Heart right ventricle (tissue), 16 donors: ENCODE measurements at regions not wholly inside any gene's neighbourhood (a gene's known extent, or its start where the extent isn't known, plus 50 kb on each side); places are given as distances from the start of the nearest gene placed in this dataset.

Experiments used
- ATAC-seq, 8 donors: fragments of 200-7000 bp; cut with Tn5 transposase; one replicate each; pipeline ENCODE4 v1.9.1; 2020; ENCODE audit warnings: mild to moderate bottlenecking in 8 of 8, moderate library complexity in 8 of 8, moderate number of reproducible peaks in 1 of 8
- DNase-seq, 2 donors: peaks; one replicate each; pipeline ENCODE4 v3.0.0-alpha.2; 2020
- H3K27ac ChIP-seq, 10 donors: fragments of 200-600 bp; sonication (generic) in 2 of 10; one replicate each; pipeline versions ENCODE4 v1.5.0 to v1.8.0; 2020 to 2022; ENCODE audit warnings: mild to moderate bottlenecking in 3 of 10
- H3K27me3 ChIP-seq, 7 donors: fragments of 200-600 bp; one replicate each; pipeline ENCODE4 v1.8.0; 2021 to 2022; ENCODE audit warnings: mild to moderate bottlenecking in 2 of 7
- H3K36me3 ChIP-seq, 9 donors: fragments of 200-600 bp; sonication (generic) in 1 of 9; one replicate each; pipeline versions ENCODE4 v1.5.0 to v1.8.0; 2020 to 2022; ENCODE audit warnings: mild to moderate bottlenecking in 2 of 9
- H3K4me1 ChIP-seq, 9 donors: fragments of 200-600 bp; sonication (generic) in 1 of 9; one replicate each; pipeline versions ENCODE4 v1.5.0 to v1.8.0; 2020 to 2022; ENCODE audit warnings: mild to moderate bottlenecking in 4 of 9
- H3K4me3 ChIP-seq, 10 donors: fragments of 200-600 bp; sonication (generic) in 2 of 10; one replicate each; pipeline versions ENCODE4 v1.5.0 to v1.8.0; 2020 to 2022; ENCODE audit warnings: mild to moderate bottlenecking in 7 of 10, moderate library complexity in 2 of 10
- H3K9me3 ChIP-seq, 11 donors: fragments of 200-600 bp in 10 of 11; sonication (generic) in 2 of 11; one replicate each; pipeline versions ENCODE4 v1.5.0 to v1.8.0; 2013 to 2022; ENCODE audit warnings: mild to moderate bottlenecking in 2 of 11, control low read depth in 1 of 11, moderate library complexity in 1 of 11
- WGBS, 2 donors: extraction: QIAGEN DNeasy Blood & Tissue Kit; methylation state at CpG; one replicate each; pipeline ENCODE4 v1.1.7; 2013; ENCODE audit warnings: inconsistent platforms in 1 of 2; 5-methylcytosine and 5-hydroxymethylcytosine counted together
- intact Hi-C, 10 donors: fragments of 100-400 bp; cut with DNase I; formaldehyde crosslinking; loops; one replicate each; pipeline versions ENCODE4 v1.11.1 to v1.14.2; 2022
- TF ChIP-seq, protein P1 (sequence below), 9 donors: fragments of 200-600 bp; sonication (generic) in 2 of 9; IDR thresholded peaks; one replicate each; pipeline versions ENCODE4 v1.5.0 to v1.8.0; 2021 to 2022; ENCODE audit warnings: antibody characterized with exemption in 9 of 9, mild to moderate bottlenecking in 5 of 9, moderate library complexity in 1 of 9
- donor health status: Arrhythmogenic right ventricular cardiomyopathy.
- donor health status: ischemic (EF 13 %, LVEDD 7.1; RV severe dilation, severe dysfunction).
- donor health status: healthy with polysubstance abuse.
- donor health status: DM: no; HTN: yes; CAD: no.
- donor health status: DM: no; HTN: no; CAD: no.
- donor health status: ischemic (EF 25% LVEDD 6.9; RV normal size, moderate dysfunction).
- donor health status: ischemic (EF 25% LVEDD 5.7; RV mildly dilated, moderate dysfunction).
- donor health status: healthy.
- donor health status: DM: yes; HTN: yes; CAD: no.
- donor health status: Ischemic cardiomyopathy.
- donor health status: ischemic (EF 35%, LVEDD 5.7; RV mildly dilated, moderate dysfunction).
- donor health status: nonischemic (EF 11% LVEDD 7.7; RV severe dilation, severe dysfunction).
- donor health status: DM: yes; HTN: yes; CAD: no.
- donor health status: PGD.
- donor health status: ischemic (EF 29% LVEDD 5.4; RV normal size, mild dysfunction).
- donor health status: nonischemic (EF 23%, LVEDD 6.1; RV moderate dilation, normal function).

DNA sequence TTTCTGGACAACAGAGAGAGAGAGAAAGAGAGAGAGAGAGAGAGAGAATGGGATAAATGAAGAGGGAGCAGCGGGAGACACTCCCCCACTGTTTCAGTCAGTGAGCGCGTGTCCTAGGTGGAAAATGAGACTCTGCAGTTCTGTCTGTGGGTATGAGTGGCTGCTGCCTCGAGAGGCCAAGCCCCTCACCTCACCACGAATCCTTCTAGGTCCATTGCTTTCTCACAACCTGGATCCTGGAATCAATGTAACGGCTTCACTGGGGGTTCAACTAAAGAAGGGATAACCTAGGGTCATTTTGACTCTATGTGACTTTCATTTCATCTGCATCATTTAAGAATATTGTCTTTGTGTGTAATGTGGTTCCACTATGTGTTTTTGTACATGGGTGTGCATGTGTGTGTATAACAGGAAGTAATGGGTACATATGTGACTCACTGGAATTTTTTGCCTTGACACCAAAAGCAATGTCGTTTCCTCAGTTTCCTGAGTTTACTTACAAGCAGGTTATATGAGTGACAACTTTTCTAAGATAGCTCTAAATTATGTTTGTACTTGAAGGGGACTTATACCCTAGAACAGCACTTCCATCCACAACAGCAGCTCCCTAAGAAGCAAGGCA, 221.4 kb upstream of the TRIB2 start:
- no peaks in the 10 kb centered on the region for H3K9me3 ChIP-seq
- intact Hi-C loops = no loop called here
- no peaks in the 10 kb centered on the region for H3K27me3 ChIP-seq
- ATAC-seq (no peak), DNase-seq (no peak)
- no peak overlapping the region for H3K27ac ChIP-seq
- no peak overlapping the region for H3K4me3 ChIP-seq
- H3K36me3 ChIP-seq = no peaks in the 10 kb centered on the region
- WGBS, 2 donors = 93 to 94% methylated on average over 7 of the region's 7 CpGs
- H3K4me1 ChIP-seq = peaks cover 0 to 22% (median 2%) of the 10 kb centered on the region in 9 donors
- TF ChIP-seq, protein P1, sequence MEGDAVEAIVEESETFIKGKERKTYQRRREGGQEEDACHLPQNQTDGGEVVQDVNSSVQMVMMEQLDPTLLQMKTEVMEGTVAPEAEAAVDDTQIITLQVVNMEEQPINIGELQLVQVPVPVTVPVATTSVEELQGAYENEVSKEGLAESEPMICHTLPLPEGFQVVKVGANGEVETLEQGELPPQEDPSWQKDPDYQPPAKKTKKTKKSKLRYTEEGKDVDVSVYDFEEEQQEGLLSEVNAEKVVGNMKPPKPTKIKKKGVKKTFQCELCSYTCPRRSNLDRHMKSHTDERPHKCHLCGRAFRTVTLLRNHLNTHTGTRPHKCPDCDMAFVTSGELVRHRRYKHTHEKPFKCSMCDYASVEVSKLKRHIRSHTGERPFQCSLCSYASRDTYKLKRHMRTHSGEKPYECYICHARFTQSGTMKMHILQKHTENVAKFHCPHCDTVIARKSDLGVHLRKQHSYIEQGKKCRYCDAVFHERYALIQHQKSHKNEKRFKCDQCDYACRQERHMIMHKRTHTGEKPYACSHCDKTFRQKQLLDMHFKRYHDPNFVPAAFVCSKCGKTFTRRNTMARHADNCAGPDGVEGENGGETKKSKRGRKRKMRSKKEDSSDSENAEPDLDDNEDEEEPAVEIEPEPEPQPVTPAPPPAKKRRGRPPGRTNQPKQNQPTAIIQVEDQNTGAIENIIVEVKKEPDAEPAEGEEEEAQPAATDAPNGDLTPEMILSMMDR (IDR thresholded peaks at IDR 0.05) = no peak

DNA sequence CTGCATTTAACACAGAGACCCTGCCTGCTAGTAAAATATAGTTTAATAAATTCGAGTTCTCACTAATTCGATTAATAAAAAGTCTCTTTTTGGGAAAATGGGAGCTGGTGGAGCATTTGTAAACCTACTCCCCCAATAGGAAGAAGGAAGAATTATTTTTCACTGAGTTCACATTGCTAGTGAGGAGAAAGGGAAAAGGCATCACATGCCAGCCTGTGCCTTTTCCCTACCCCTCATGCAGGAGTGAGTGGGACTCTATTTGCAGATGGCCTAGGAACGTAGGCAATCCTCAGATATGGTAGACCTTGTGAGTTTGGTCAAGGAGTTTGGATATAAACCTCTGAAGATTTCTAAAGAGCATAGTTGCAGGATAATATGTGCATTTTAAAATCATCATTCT, 218.4 kb upstream of the TRIB2 start:
- ATAC-seq = no peak
- Histone ChIP-seq H3K27me3 (no peaks in the 10 kb centered on the region), H3K27ac (no peak overlapping the region), H3K4me3 (no peak overlapping the region), H3K4me1 (peaks cover 0 to 49% (median 14%) of the 10 kb centered on the region in 9 donors), H3K36me3 (no peaks in the 10 kb centered on the region), H3K9me3 (no peaks in the 10 kb centered on the region)
- TF ChIP-seq, protein P1 (IDR thresholded peaks at IDR 0.05) = no peak
- WGBS, 2 donors = 81 to 86% methylated on average over 3 of the region's 3 CpGs
- intact Hi-C loops = no loop called here
- no peak for DNase-seq

DNA sequence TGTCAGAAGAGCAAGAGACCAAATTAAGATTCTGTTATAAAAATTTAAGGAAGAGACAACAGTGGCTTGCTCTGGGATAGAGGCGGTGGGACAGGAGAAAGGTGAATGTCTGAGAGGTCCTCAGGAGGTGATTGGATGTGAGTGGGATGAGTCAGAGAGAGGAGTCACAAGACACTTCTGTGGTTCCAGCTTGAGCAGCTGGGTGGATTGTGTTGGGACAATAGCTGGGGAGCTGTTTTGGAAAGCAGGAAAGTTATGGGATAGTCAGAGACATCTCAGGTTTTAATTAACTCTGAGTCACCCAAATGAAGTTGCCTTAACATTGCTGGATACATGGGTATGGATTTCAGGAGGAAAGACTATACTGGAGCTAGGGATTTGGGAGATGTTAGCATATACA, 218.0 kb upstream of the TRIB2 start:
- Histone ChIP-seq H3K4me1 (peaks cover 0 to 49% (median 14%) of the 10 kb centered on the region in 9 donors), H3K36me3 (no peaks in the 10 kb centered on the region), H3K27ac (no peak overlapping the region), H3K4me3 (no peak overlapping the region), H3K9me3 (no peaks in the 10 kb centered on the region), H3K27me3 (no peaks in the 10 kb centered on the region)
- no peak for DNase-seq
- peak in 1 of 8 donors; percentile 35 for ATAC-seq
- TF ChIP-seq, protein P1 (IDR thresholded peaks at IDR 0.05) = no peak
- intact Hi-C loops = no loop called here
- WGBS, 2 donors = 96 to 100% methylated on average over 1 of the region's 1 CpG

DNA sequence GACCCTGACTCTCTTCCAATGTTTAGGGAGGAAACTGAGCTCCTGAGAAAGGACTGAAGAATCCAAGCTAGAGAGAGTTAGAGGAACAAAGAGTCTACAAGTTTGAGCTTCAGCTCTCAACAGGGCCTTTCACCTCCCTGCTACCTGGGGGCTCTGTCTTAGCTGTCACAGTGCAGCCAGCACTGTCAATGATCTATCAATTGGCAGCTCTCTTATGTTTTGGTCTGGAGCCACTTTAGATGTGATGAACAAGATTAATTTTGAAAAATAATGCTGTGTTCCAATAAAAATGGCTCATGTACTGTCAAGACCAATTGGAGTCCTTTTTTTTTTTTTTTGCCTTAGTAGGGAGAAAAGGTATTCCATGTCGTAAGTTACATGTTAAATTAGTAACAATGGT, 215.8 kb upstream of the TRIB2 start:
- Histone ChIP-seq H3K27me3 (no peaks in the 10 kb centered on the region), H3K36me3 (no peaks in the 10 kb centered on the region), H3K9me3 (no peaks in the 10 kb centered on the region), H3K4me1 (peaks cover 0 to 54% (median 14%) of the 10 kb centered on the region in 9 donors), H3K27ac (peak overlapping the region; percentile 68 to 92 (median 84)), H3K4me3 (no peak overlapping the region)
- TF ChIP-seq, protein P1 (IDR thresholded peaks at IDR 0.05) = no peak
- intact Hi-C loops = loop anchor here in 1 of 10 donors (10.0 kb wide), 1 partner anchor 214 kb away; the partner anchor contains the start of gene TRIB2
- peak in 2 of 8 donors; percentile 23 to 32 for ATAC-seq
- WGBS, 2 donors = 62 to 84% methylated on average over 1 of the region's 1 CpG
- DNase-seq = no peak
